ENCODE measurements at regions not wholly inside any gene's neighbourhood (a gene's known extent, or its start where the extent isn't known, plus 50 kb on each side); places are given as distances from the start of the nearest gene placed in this dataset.

DNA sequence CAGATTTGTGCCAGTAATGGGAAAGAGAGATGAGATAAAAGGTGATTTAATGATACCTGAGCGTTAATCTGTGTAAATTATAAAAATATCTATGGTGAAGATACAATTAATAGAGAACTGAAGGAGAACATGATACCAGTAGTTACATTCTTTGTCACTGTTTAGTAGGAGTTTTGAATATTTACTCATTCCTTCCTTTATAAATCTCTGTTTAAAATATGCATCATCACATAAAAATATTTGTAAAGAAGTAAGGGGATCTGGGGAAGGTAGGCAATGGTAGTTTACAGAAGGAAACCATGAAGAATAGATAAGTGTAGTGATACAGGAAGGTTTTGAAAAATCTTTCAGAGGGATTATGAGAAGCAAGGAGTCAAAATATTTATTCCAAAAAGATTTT is 190.6 kb upstream of the PCDH18 start:
- no peak for DNase-seq

GRCh38 chr4:137711502-137711901 is 179.2 kb upstream of the PCDH18 start:
- no peak for DNase-seq

GRCh38 chr4:137707626-137708025 is 175.3 kb upstream of the PCDH18 start:
- peak; percentile 76 for DNase-seq

- no peak for DNase-seq
Measured at GRCh38 chr4:137707102-137707620, 174.9 kb upstream of the PCDH18 start.

DNA sequence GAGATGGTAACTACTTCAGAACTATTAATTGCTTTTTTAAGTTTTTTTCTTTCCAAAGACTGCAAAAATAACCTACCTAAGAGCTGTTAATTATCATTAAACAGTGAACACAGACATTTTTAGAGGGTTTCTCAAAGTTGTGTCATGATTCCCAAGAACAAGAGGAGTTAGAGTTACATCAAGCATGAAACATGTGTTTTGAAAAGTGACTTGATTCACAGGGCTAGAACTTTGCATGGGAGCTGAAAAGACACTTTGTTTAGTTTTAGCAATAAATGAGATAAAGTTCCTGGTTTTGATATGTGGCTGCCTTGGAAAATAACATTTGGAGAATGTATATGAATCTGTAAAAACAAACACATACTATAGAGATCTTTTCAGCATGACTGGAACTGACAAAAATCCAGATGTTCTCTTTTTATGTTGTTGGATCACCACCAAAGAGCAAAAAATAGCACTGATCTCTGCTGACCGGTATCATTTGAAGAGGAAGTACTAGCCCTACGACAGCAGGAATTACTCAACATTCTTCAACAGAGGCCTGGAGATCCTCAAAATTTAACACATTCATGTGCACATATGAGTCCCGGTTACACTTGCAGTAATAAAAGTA is 173.0 kb upstream of the PCDH18 start:
- peak; percentile 88 for DNase-seq

DNA sequence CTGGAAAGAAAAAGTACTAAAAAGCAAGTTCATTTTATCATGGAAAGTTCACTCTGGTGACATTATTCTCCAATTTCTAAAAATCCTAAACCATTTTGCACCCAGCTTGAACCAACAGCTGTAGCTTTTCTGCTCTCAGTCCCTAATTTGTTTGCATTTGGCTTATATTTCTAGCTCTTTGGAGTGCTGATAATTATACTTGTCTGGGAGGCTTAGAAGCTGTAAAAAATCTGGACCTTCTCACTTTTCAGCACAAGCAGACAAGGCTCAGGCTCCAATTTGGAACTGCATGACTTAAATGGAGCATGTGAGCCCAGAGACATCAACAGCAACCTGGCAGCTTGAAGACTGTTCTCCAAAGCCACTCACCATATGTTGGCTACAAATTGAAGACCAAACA is 170.9 kb upstream of the PCDH18 start:
- DNase-seq: no peak

DNA sequence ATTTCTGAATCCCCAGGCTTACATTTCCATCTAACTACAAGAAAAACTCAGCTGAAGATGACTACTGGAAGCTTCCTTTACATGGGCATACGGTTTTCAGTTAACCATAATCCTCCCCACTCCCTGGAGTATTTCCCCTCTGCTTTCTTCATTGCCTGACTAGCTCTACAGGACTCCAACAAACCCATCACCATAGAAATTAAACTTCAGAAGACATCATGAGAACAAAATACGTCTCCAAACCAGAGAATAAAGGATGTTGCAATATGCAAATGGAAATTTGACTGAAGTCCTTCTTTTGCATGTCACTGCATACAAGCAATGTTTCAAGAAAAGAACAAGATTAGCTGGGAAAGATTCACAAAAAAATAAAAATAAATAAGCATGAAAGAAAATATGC is 170.2 kb upstream of the PCDH18 start:
- no peak for DNase-seq

- DNase-seq: no peak
Measured at GRCh38 chr4:137701401-137701800, 169.1 kb upstream of the PCDH18 start.

DNA sequence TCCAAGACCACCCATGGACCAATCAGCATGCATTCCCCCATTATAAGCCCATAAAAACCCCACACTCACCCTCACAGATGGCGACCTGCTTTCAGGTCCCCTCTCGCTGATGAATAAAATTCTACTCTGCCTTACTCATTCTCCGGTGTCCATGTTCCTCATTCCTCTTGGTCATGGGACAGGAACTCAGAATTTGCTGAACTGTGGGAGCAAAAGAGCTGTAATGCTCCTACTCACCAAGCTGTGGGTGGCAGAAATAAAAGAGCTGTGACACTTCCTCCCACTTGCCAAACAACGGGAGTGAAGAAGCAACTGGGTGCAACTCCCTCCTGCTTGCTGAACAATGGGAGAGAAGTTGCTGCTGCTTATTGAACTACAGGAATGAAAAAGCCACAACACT is 168.5 kb upstream of the PCDH18 start:
- DNase-seq: peak; percentile 27

DNA sequence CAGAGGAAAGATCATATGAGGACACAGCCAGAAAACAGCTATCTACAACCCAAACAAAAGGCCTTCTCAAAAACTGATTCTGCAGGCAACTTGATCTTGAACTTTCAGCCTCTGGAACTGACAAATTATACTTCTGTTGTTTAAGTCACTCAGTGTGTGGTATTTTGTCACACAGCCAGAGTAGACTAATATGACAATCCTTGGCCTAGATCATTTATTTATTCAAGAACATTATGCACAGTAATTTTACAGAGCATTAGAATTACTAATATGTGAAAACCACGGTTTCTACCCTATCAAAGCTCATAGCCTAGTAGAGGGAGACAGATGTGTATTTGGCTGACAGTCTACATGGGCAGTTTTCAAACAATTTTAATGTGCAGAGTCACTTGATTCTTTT is 167.8 kb upstream of the PCDH18 start:
- DNase-seq: peak; percentile 24

DNA sequence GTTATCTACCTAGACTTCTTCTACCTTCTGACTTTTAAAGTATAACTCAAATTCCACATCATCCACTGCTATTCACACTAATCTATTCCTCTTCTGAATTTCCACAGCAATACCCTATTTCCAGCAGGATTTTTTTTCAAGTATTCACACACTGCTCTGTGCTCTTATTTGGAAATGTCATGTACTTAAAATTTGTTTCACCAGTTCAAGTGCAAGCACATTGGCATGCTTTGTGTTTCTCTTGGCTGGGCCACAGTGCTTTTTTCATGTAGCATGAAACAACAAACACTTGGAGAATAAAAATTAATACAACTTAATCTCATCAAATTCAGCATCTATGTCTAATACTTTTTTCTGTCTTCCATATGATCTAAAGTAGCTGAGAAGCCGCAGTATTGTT is 161.8 kb upstream of the PCDH18 start:
- no peak for DNase-seq

GRCh38 chr4:137693641-137694040 is 161.3 kb upstream of the PCDH18 start:
- DNase-seq: no peak

DNA sequence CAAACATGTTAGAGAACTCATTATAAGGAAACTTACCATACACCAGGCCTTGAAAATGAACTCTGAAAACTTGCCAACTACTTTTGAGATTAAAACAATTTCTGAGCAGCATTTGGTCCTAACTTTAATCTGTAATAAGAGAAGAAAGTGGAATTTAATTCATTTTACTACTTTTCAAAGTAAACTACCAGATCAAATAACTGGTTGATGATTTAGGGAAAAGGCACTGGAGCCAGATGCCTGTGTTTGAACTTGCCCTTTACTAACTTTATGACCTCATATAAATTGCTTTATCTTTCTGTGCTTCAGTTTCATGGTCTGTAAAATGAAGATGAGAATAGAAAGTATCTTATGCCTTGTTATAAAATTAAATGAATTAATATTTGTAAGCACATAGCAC is 159.9 kb upstream of the PCDH18 start:
- DNase-seq: no peak

- DNase-seq: no peak
Measured at GRCh38 chr4:137688651-137689050, 156.4 kb upstream of the PCDH18 start.

GRCh38 chr4:137685357-137685756 is 153.1 kb upstream of the PCDH18 start:
- no peak for DNase-seq

DNA sequence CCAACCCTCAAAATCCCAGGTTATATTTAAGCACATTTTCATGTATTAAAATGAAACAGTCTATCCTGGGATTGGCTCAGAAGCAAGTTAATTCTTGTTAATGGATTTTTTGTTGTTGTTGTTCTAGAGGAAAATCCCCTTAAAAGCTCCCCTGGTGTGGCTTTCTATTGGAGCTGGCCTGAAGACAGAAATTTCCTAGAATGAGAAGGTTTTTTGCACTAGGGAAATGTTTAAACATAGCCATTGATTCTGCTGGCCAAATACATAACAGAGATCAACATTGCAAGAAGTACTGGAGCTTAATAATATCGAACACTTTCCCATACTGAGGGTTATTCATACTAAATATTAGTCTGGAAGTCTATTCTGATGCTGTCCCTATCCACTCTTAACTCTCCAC is 148.8 kb upstream of the PCDH18 start:
- DNase-seq: no peak

DNA sequence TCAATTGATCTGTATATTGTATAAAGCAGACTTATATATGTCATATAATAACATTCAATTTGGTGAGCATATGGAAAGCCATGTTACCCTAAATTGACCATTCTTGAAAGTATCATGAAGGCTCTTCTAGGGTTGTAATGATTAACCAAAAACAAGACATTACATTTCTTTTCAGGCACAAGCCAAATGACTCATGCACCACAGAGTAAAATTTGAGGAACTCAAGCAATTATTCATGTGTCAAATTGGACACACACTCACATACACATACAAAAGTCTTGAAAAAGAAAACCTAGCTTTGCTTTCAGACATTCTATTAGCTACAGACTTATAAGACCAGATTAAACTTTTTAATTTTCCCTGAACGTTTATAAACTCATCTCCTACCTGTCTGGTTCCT is 146.5 kb upstream of the PCDH18 start:
- peak; percentile 67 for DNase-seq

DNA sequence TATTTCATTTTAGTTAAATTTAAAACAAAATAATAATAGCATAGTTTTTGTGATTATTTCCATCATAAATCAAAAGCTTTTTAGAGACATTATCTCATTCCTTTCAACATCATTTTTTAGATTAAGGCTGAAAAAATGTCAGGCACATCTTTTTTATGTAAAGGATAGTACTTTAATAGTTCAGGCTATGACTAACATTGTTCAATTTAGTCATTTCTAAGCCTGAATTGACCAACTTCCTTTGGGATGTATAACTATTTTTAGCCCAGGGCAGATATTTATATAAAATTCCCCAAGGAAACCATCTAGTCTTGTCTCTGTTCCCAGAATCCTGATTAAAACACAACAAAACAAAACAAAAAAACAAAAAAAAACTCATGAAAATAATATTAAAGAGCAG is 145.6 kb upstream of the PCDH18 start:
- DNase-seq: peak; percentile 83

DNA sequence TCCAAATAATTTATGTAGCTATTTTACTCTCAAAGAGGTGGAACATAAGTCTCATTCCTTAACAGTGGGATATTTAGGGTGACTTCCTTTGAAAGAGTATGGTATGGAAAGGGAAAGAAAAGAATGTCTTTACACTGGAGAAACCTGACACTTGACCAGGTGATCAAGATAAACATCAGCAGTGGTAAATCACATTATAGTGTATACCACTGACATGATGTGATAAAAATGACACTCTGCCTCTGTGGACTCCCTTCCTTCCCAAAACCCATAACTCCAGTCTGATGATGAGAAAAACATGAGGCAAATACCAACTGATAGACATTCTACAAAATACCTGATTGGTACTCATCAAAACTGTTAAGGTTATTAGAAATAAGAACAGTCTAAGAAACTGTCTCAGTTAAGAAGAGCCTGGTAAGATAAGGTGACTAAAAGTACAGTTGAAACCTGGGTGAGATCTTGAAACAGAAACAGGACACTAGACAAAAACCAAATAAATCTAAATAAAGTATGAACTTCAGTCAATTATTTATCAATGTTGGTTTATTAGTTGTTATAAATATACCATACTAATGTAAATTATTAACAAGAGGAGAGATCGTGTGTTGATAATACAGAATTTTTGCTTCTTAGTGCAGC is 144.2 kb upstream of the PCDH18 start:
- no peak for DNase-seq

DNA sequence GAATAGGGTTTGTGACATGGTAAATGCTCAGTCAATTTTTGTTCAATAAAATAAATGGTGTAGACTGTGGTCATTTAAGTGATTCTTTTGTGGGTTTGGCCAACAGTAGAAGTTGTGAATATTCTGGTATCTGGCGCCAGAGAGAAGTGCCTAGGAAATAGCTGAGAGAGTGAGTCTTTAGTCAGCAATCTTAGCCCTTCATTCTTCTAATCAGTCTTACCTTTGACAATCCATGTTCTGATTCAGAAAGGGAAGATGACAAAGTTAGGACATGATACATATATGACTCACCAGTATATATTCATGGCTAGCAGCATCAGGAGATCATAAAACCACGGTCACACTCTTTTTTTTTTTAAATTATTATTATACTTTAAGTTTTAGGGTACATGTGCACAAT is 141.8 kb upstream of the PCDH18 start:
- DNase-seq: peak; percentile 79

- DNase-seq: no peak
Measured at GRCh38 chr4:137668885-137669545, 136.7 kb upstream of the PCDH18 start.

DNA sequence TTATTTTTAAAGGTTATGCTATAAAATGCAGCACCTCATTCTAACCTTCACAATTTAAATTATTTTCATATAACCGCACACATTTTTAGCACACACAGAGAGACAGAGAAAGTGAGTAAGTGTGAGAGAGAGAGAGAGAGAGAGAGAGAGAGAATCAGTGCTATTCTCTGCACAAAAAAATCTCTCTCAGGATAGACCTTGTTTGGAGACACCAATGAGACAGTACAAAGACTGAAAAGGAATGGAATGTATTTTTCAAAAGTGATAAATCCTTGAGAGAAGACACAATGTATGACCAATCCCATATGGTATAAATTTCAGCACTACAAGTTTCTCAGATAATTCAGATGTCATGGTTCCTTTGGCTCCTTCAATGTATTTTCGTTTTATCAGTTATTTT is 132.1 kb upstream of the PCDH18 start:
- peak; percentile 43 for DNase-seq

GRCh38 chr4:137664046-137664387 is 131.7 kb upstream of the PCDH18 start:
- peak; percentile 68 for DNase-seq

DNA sequence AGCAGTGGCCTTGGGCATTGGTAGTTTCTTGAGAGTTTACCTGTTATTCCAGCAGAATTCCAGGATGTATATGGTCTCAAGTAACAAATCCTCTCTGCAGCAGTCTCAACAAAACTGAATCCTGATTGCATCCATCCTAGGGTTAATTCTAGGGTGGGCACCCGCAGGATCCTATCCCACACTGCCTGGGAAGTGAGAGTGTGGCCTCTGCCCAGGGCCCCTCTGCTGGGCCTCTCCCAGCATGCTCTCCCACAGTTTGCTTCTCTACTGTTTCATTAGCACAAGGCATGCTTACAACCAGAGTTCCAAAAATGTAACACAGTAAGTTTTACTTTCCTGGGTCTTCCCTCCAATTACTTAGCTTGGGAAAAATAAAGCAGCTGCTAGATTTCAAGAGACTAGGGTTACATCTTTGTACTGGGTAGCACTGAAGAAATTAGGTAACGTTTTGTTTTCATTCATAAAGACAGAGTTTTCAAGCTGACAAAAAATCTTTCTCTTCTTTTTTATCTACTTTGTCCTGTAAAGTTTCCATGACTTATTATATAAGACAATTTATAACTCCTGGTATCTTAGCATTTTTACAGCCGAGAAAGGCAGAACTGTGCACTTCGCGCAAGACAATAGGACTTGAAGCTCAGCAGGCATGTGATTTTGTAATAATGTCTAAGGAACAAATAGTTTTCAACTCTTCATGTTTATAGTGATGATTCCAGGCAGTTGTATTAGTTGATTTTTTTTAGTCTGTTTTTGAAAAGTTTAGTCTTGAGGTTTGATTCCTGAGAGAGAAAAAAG is 131.2 kb upstream of the PCDH18 start:
- peak; percentile 18 for DNase-seq

Measured in HCEC 1CT (cell line).